ENCODE measurements at regions not wholly inside any gene's neighbourhood (a gene's known extent, or its start where the extent isn't known, plus 50 kb on each side); places are given as distances from the start of the nearest gene placed in this dataset.

DNA sequence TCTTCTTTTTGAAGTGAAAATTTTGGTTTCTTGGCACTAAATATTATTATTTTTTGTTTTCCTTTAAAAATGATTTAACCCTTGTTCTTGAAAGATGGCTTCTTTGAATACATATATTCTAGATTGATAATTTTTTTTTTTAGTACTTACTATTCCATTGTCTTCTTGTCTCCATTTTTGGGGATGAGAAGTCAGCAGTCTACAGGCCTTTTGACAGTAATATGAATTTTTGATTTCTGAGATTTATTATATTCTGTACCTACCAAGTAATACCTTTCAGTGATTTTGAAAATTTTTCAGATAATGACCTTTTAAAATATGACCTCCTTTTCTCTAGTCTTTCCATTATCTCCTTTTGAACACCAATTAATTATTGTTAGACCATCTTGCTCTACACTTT lies 294.1 kb upstream of the LARGE1 start:
- TF ChIP-seq POLR2A (IDR thresholded peaks at IDR 0.05; ENCODE audit: extremely low read depth, insufficient read length), result no peak
- TF ChIP-seq MYC (IDR thresholded peaks at IDR 0.05; ENCODE audit: low read depth, low read length), result no peak
- TF ChIP-seq, protein P1, sequence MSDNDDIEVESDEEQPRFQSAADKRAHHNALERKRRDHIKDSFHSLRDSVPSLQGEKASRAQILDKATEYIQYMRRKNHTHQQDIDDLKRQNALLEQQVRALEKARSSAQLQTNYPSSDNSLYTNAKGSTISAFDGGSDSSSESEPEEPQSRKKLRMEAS (IDR thresholded peaks at IDR 0.05; ENCODE audit: low read depth, low read length), result no peak
- TF ChIP-seq, protein P2, sequence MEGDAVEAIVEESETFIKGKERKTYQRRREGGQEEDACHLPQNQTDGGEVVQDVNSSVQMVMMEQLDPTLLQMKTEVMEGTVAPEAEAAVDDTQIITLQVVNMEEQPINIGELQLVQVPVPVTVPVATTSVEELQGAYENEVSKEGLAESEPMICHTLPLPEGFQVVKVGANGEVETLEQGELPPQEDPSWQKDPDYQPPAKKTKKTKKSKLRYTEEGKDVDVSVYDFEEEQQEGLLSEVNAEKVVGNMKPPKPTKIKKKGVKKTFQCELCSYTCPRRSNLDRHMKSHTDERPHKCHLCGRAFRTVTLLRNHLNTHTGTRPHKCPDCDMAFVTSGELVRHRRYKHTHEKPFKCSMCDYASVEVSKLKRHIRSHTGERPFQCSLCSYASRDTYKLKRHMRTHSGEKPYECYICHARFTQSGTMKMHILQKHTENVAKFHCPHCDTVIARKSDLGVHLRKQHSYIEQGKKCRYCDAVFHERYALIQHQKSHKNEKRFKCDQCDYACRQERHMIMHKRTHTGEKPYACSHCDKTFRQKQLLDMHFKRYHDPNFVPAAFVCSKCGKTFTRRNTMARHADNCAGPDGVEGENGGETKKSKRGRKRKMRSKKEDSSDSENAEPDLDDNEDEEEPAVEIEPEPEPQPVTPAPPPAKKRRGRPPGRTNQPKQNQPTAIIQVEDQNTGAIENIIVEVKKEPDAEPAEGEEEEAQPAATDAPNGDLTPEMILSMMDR (IDR thresholded peaks at IDR 0.05; ENCODE audit: low read depth, low read length), result no peak
- H3K4me3 ChIP-seq (ENCODE audit: low read depth, low read length), result no peak overlapping the region
- DNase-seq (ENCODE audit: low read depth), result no peak

DNA sequence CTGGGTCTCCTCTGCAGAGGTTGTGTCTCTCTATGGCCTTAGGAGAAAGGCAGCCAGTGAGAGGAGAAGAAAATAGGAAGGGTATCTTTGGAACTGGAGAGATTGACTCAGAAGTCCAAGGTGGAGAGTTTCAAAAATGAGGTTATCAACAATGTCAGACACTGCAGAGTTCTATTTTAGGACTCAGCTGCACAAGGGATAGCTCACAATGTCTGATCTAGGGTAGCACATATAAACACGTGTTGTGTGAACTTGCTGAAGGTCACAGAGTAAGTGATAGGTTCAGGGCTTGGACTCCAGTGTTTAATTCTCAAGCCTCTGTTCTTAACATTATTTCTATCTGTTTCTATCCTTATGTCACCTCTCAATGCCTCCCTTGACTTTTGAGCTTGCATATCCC lies 305.0 kb upstream of the LARGE1 start:
- TF ChIP-seq MYC (IDR thresholded peaks at IDR 0.05; ENCODE audit: low read depth, low read length) (no peak), POLR2A (IDR thresholded peaks at IDR 0.05; ENCODE audit: extremely low read depth, insufficient read length) (no peak)
- TF ChIP-seq, protein P1 (IDR thresholded peaks at IDR 0.05; ENCODE audit: low read depth, low read length), result no peak
- TF ChIP-seq, protein P2 (IDR thresholded peaks at IDR 0.05; ENCODE audit: low read depth, low read length), result no peak
- DNase-seq (ENCODE audit: low read depth), result no peak
- no peak overlapping the region for H3K4me3 ChIP-seq (ENCODE audit: low read depth, low read length)

DNA sequence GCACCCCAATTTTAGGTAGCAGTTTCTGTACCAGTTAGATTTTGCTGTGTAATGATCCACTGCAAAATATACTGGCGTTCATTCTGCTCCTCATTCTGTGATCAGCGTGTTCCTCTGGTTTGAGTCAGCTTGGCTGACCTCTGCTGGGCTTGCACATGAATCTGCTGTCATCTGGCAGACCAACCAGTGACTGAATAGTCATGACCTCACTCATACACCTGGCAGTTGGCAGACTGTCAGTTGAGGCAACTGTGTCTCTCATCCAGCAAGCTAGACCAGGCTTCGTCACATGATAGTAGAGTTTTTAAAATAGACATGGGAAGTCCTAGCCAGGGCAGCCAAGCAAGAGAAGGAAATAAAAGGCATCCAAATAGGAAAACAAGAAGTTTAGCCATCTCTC lies 316.3 kb upstream of the LARGE1 start:
- no peak overlapping the region for H3K4me3 ChIP-seq (ENCODE audit: low read depth, low read length)
- TF ChIP-seq, protein P1 (IDR thresholded peaks at IDR 0.05; ENCODE audit: low read depth, low read length), result no peak
- no peak for TF ChIP-seq POLR2A (IDR thresholded peaks at IDR 0.05; ENCODE audit: extremely low read depth, insufficient read length)
- TF ChIP-seq MYC (IDR thresholded peaks at IDR 0.05; ENCODE audit: low read depth, low read length), result no peak
- TF ChIP-seq, protein P2 (IDR thresholded peaks at IDR 0.05; ENCODE audit: low read depth, low read length), result no peak
- DNase-seq (ENCODE audit: low read depth), result no peak

DNA sequence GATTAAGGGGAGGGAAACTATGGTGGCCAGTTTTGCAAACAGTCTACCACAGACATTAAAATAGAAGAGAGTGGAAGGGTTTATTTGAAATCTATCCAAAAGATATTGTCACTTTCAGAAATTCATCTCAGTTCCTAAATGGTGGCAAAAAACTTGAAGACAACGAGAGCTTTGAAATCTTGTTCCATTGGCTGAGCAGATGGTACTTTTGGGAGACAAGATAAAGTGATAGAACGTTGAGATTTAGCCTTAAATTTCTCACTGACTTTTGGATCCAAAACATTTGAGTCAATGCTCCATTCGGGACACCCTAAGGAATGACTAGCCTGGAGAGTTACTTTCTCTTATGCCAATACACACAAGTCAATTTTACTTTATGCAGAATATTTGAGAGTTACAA lies 319.1 kb upstream of the LARGE1 start:
- DNase-seq (ENCODE audit: low read depth), result no peak
- TF ChIP-seq, protein P2 (IDR thresholded peaks at IDR 0.05; ENCODE audit: low read depth, low read length), result no peak
- TF ChIP-seq MYC (IDR thresholded peaks at IDR 0.05; ENCODE audit: low read depth, low read length) (no peak), POLR2A (IDR thresholded peaks at IDR 0.05; ENCODE audit: extremely low read depth, insufficient read length) (no peak)
- TF ChIP-seq, protein P1 (IDR thresholded peaks at IDR 0.05; ENCODE audit: low read depth, low read length), result no peak
- H3K4me3 ChIP-seq (ENCODE audit: low read depth, low read length), result no peak overlapping the region

DNA sequence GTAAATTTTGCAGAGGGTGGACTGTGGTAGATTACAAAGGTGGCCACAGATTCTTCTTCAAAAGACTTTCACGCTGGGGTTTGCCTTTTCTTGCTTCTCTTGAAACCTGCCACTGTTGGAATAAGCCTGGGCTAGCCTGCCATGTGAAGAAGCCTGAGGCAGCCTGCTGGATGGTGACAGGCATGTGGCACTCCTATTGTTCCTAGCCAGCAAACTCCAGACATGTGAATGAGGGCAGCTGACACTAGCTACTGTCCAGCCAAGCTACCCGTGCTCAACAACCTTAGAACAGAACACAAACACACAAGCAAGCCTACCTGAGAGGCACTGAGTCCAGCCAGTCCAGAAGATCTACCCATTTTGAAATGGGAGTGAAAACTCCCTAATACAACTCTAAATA lies 322.7 kb upstream of the LARGE1 start:
- DNase-seq (ENCODE audit: low read depth), result no peak
- TF ChIP-seq, protein P2 (IDR thresholded peaks at IDR 0.05; ENCODE audit: low read depth, low read length), result no peak
- TF ChIP-seq MYC (IDR thresholded peaks at IDR 0.05; ENCODE audit: low read depth, low read length), result no peak
- TF ChIP-seq, protein P1 (IDR thresholded peaks at IDR 0.05; ENCODE audit: low read depth, low read length), result no peak
- no peak for TF ChIP-seq POLR2A (IDR thresholded peaks at IDR 0.05; ENCODE audit: extremely low read depth, insufficient read length)

DNA sequence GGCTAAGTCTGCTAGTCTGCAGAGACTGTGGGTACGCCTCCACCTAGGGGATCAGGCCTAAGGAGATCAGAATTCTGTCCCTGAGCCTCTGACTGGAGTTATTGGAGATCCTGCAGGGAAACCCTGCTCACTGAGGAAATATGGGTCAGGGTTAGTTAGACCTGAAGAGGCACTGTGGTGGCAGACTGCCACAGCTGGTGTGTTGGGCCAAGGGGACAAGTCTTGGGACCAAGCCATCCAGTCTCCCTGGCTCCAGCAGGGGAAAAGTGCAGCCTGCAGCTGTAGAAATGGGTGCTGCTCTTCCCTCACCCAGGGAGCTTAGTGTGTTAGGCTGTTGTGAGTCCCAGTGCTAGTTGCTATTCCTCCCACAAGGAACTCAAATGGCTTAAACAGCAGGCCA lies 334.8 kb upstream of the LARGE1 start:
- TF ChIP-seq, protein P2 (IDR thresholded peaks at IDR 0.05; ENCODE audit: low read depth, low read length), result no peak
- TF ChIP-seq MYC (IDR thresholded peaks at IDR 0.05; ENCODE audit: low read depth, low read length), result no peak
- TF ChIP-seq POLR2A (IDR thresholded peaks at IDR 0.05; ENCODE audit: extremely low read depth, insufficient read length), result no peak
- TF ChIP-seq, protein P1 (IDR thresholded peaks at IDR 0.05; ENCODE audit: low read depth, low read length), result no peak
- no peak overlapping the region for H3K4me3 ChIP-seq (ENCODE audit: low read depth, low read length)
- DNase-seq (ENCODE audit: low read depth), result no peak

More for the DNA sequence above, 322.7 kb upstream of the LARGE1 start:
- H3K4me3 ChIP-seq (ENCODE audit: low read depth, low read length), result no peak overlapping the region
